ENCODE measurements at regions not wholly inside any gene's neighbourhood (a gene's known extent, or its start where the extent isn't known, plus 50 kb on each side); places are given as distances from the start of the nearest gene placed in this dataset.

DNA sequence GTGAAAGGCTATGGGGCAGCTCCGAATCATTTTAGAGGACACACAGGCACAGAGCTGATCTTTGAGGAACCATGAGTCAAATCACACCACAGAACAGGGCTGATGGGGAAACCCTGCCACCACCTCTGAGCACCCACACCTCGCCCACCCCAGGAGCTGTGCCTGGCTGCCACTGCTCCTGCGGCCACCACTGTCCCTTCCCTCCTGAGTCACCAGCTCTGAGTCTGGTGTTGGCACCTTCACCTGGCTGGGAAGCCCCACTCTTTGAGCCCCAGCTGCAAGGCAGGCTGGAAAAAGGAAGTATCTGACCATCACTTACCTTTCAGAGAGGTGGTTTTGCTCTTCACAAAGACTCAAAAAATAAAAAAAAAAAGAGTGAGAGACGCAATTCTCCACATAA lies 63.6 kb upstream of the MEF2A start (continued):
- TF ChIP-seq, protein P1, sequence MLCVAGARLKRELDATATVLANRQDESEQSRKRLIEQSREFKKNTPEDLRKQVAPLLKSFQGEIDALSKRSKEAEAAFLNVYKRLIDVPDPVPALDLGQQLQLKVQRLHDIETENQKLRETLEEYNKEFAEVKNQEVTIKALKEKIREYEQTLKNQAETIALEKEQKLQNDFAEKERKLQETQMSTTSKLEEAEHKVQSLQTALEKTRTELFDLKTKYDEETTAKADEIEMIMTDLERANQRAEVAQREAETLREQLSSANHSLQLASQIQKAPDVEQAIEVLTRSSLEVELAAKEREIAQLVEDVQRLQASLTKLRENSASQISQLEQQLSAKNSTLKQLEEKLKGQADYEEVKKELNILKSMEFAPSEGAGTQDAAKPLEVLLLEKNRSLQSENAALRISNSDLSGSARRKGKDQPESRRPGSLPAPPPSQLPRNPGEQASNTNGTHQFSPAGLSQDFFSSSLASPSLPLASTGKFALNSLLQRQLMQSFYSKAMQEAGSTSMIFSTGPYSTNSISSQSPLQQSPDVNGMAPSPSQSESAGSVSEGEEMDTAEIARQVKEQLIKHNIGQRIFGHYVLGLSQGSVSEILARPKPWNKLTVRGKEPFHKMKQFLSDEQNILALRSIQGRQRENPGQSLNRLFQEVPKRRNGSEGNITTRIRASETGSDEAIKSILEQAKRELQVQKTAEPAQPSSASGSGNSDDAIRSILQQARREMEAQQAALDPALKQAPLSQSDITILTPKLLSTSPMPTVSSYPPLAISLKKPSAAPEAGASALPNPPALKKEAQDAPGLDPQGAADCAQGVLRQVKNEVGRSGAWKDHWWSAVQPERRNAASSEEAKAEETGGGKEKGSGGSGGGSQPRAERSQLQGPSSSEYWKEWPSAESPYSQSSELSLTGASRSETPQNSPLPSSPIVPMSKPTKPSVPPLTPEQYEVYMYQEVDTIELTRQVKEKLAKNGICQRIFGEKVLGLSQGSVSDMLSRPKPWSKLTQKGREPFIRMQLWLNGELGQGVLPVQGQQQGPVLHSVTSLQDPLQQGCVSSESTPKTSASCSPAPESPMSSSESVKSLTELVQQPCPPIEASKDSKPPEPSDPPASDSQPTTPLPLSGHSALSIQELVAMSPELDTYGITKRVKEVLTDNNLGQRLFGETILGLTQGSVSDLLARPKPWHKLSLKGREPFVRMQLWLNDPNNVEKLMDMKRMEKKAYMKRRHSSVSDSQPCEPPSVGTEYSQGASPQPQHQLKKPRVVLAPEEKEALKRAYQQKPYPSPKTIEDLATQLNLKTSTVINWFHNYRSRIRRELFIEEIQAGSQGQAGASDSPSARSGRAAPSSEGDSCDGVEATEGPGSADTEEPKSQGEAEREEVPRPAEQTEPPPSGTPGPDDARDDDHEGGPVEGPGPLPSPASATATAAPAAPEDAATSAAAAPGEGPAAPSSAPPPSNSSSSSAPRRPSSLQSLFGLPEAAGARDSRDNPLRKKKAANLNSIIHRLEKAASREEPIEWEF (IDR thresholded peaks at IDR 0.05; ENCODE audit: insufficient replicate concordance, low read depth, low read length) = no peak
- TF ChIP-seq ETV6 (conservative IDR thresholded peaks at IDR 0.05 in 1 of 2, IDR thresholded peaks at IDR 0.05 in 1 of 2; ENCODE audit: borderline replicate concordance in 1 of 2, low read depth in 1 of 2) (peak in 1 of 2 experiments; percentile 84; a peak in 2 of 4 replicates), GATAD2B (conservative IDR thresholded peaks at IDR 0.05; ENCODE audit: low read depth) (peak; percentile 96), ATF7 (IDR thresholded peaks at IDR 0.05; ENCODE audit: low read depth) (peak; percentile 84), EED (IDR thresholded peaks at IDR 0.05; ENCODE audit: low read depth) (peak; percentile 97), PAX5 (IDR thresholded peaks at IDR 0.05; ENCODE audit: borderline replicate concordance, low read depth, low read length) (peak; percentile 91; the same call in 1 of the 2 replicates), ZBED1 (IDR thresholded peaks at IDR 0.05; ENCODE audit: borderline replicate concordance) (peak; percentile 92; the same call in 1 of the 2 replicates), ZNF217 (IDR thresholded peaks at IDR 0.05) (peak; percentile 79), SMARCA5 (IDR thresholded peaks at IDR 0.05) (no peak), NBN (IDR thresholded peaks at IDR 0.05) (peak; percentile 95), ZNF384 (IDR thresholded peaks at IDR 0.05; ENCODE audit: borderline replicate concordance, low read depth, low read length) (peak; percentile 78), TCF7 (IDR thresholded peaks at IDR 0.05; ENCODE audit: borderline replicate concordance) (peak; percentile 70; the same call in 1 of the 2 replicates), REST (IDR thresholded peaks at IDR 0.05; ENCODE audit: low read depth, low read length) (no peak), CHD1 (IDR thresholded peaks at IDR 0.05; ENCODE audit: low read depth, low read length) (no peak), IRF4 (IDR thresholded peaks at IDR 0.05; ENCODE audit: low read depth, low read length) (peak; percentile 92), DPF2 (IDR thresholded peaks at IDR 0.05) (peak; percentile 97), POLR2A (IDR thresholded peaks at IDR 0.05; ENCODE audit: low read depth, low read length) (peak; percentile 54), SRF (IDR thresholded peaks at IDR 0.05; ENCODE audit: low read depth in 2 of 2, low read length in 2 of 2) (peak in 1 of 2 experiments; percentile 35; a peak in 1 of 4 replicates)
- TF ChIP-seq, protein P2, sequence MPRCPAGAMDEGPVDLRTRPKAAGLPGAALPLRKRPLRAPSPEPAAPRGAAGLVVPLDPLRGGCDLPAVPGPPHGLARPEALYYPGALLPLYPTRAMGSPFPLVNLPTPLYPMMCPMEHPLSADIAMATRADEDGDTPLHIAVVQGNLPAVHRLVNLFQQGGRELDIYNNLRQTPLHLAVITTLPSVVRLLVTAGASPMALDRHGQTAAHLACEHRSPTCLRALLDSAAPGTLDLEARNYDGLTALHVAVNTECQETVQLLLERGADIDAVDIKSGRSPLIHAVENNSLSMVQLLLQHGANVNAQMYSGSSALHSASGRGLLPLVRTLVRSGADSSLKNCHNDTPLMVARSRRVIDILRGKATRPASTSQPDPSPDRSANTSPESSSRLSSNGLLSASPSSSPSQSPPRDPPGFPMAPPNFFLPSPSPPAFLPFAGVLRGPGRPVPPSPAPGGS (IDR thresholded peaks at IDR 0.05; ENCODE audit: borderline replicate concordance, insufficient read depth, low read depth, low read length, poor library complexity, severe bottlenecking) = peak; percentile 97
- TF ChIP-seq, protein P3, sequence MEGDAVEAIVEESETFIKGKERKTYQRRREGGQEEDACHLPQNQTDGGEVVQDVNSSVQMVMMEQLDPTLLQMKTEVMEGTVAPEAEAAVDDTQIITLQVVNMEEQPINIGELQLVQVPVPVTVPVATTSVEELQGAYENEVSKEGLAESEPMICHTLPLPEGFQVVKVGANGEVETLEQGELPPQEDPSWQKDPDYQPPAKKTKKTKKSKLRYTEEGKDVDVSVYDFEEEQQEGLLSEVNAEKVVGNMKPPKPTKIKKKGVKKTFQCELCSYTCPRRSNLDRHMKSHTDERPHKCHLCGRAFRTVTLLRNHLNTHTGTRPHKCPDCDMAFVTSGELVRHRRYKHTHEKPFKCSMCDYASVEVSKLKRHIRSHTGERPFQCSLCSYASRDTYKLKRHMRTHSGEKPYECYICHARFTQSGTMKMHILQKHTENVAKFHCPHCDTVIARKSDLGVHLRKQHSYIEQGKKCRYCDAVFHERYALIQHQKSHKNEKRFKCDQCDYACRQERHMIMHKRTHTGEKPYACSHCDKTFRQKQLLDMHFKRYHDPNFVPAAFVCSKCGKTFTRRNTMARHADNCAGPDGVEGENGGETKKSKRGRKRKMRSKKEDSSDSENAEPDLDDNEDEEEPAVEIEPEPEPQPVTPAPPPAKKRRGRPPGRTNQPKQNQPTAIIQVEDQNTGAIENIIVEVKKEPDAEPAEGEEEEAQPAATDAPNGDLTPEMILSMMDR (IDR thresholded peaks at IDR 0.05 in 2 of 3, conservative IDR thresholded peaks at IDR 0.05 in 1 of 3; ENCODE audit: control insufficient read depth in 2 of 3, extremely low read depth in 1 of 3, insufficient read depth in 1 of 3, low read depth in 3 of 3, low read length in 3 of 3) = no peak
